K562 (cell line): ENCODE measurements at regions not wholly inside any gene's neighbourhood (a gene's known extent, or its start where the extent isn't known, plus 50 kb on each side); places are given as distances from the start of the nearest gene placed in this dataset.

Source experiments
- ATAC-seq: fragments of 200-7000 bp; cut with Tn5 transposase; 3 replicates; pipeline ENCODE4 v1.9.1; 2020; ENCODE audit warnings: moderate library complexity
- BruUV-seq: library from RNA; stranded (reverse); fragments of 400-500 nt; replicated peaks from 2 replicates; lab custom pipeline; 2021; lab: Mats Ljungman, UMichigan
- CTCF ChIA-PET: fragments of 300-600 bp; formaldehyde crosslinking; extraction: SDS; loops from one replicate; lab custom pipeline; 2021; ENCODE audit warnings: low intra/inter-chr PET ratio; lab: Yijun Ruan, JAX
- POLR2A ChIA-PET: fragments of 300-600, 350-650 bp; sonication (Branson Sonifier 250); formaldehyde crosslinking; extraction: SDS; loops from one replicate; lab custom pipeline; 2021; ENCODE audit warnings: antibody characterized with exemption, inconsistent platforms; lab: Yijun Ruan, JAX
- DNase-seq, 4 experiments: peaks; one replicate each; pipeline versions ENCODE4 v3.0.0 to v3.0.0-alpha.2; 2011 to 2018; ENCODE audit warnings: low spot score in 3 of 4, mixed read lengths in 3 of 4; ENCODE audit errors: extremely low read depth in 1 of 4
- FAIRE-seq: peaks from 2 replicates; lab custom pipeline; 2011; peaks lifted over from hg19 to GRCh38; lab: Jason Lieb, UNC
- H2AFZ ChIP-seq: 2 replicates; pipeline ENCODE4 v1.6.0; 2011; ENCODE audit warnings: low read depth, low read length, control low read depth, inconsistent platforms
- H3K27ac ChIP-seq: fragments of 200-600 bp; 3 replicates; pipeline ENCODE4 v1.8.0; 2011; ENCODE audit warnings: low read depth, mild to moderate bottlenecking, control low read depth, inconsistent platforms, low read length, moderate library complexity, mixed read lengths; ENCODE audit errors: extremely low read depth
- H3K27me3 ChIP-seq, 2 experiments: fragments of 300-600 bp in 1 of 2; 2 replicates in 1 of 2; 3 replicates in 1 of 2; pipeline versions ENCODE4 v1.6.0 to v1.8.0; 2011; ENCODE audit warnings: inconsistent platforms in 2 of 2, low read length in 2 of 2, mild to moderate bottlenecking in 1 of 2, mixed read lengths in 1 of 2, moderate library complexity in 1 of 2; ENCODE audit not compliant: control insufficient read depth in 2 of 2, insufficient read depth in 2 of 2
- H3K36me3 ChIP-seq: fragments of 300-600 bp; 3 replicates; pipeline ENCODE4 v1.8.0; 2011; ENCODE audit warnings: mild to moderate bottlenecking, low read length, inconsistent platforms; ENCODE audit not compliant: control insufficient read depth, insufficient read depth
- H3K4me1 ChIP-seq, 2 experiments: fragments of 200-600 bp in 1 of 2; replicated peaks in 1 of 2; 2 replicates in 1 of 2; 3 replicates in 1 of 2; pipeline versions ENCODE4 v1.5.1 to v1.8.0; 2011; ENCODE audit warnings: inconsistent platforms in 2 of 2, low read length in 2 of 2, mild to moderate bottlenecking in 1 of 2, mixed read lengths in 1 of 2, moderate library complexity in 1 of 2; ENCODE audit not compliant: control insufficient read depth in 2 of 2, insufficient read depth in 2 of 2
- H3K4me2 ChIP-seq: 2 replicates; pipeline ENCODE4 v1.6.1; 2011; ENCODE audit warnings: low read length, control low read depth, inconsistent platforms, mixed read lengths; ENCODE audit not compliant: insufficient read depth
- H3K4me3 ChIP-seq: fragments of 200-600 bp; sonication (generic), shearing (Covaris generic); 2 replicates; pipeline ENCODE4 v1.5.1; 2016; ENCODE audit warnings: control low read depth, inconsistent platforms
- H3K79me2 ChIP-seq: fragments of 200-600 bp; 3 replicates; pipeline ENCODE4 v1.8.0; 2011; ENCODE audit warnings: low read length, inconsistent platforms; ENCODE audit not compliant: control insufficient read depth, insufficient read depth
- H3K9ac ChIP-seq, 2 experiments: 2 replicates each; pipeline versions ENCODE4 v1.6.0 to v1.6.1; 2011; ENCODE audit warnings: low read depth in 2 of 2, low read length in 2 of 2, control low read depth in 1 of 2, inconsistent platforms in 1 of 2, mild to moderate bottlenecking in 1 of 2, mixed read lengths in 1 of 2; ENCODE audit not compliant: insufficient read depth in 1 of 2
- H3K9me1 ChIP-seq: one replicate; pipeline ENCODE4 v1.6.0; 2011; ENCODE audit warnings: inconsistent platforms, mild to moderate bottlenecking, low read length, moderate library complexity; ENCODE audit not compliant: control insufficient read depth, insufficient read depth
- H3K9me3 ChIP-seq: replicated peaks from 2 replicates; pipeline ENCODE4 v1.5.1; 2011; ENCODE audit warnings: low read depth, low read length, inconsistent platforms; ENCODE audit not compliant: control insufficient read depth, insufficient read depth
- H4K20me1 ChIP-seq: replicated peaks from 2 replicates; pipeline ENCODE4 v1.6.1; 2011; ENCODE audit warnings: low read length, inconsistent platforms, mixed read lengths; ENCODE audit not compliant: control insufficient read depth, insufficient read depth
- BRD4 ChIP-seq: fragments of 200-600 bp; sonication (generic); IDR thresholded peaks from 2 replicates; pipeline ENCODE4 v1.6.1; 2017; ENCODE audit warnings: inconsistent platforms
- CHCHD3 ChIP-seq: fragments of 250-450 bp; sonication (Bioruptor Pico); IDR thresholded peaks from 2 replicates; pipeline ENCODE4 v2.1.2; 2022; ENCODE audit warnings: mild to moderate bottlenecking
- FOXA3 ChIP-seq, 2 experiments: fragments of 450-650 bp in 1 of 2; sonication (generic) in 1 of 2; formaldehyde crosslinking; IDR thresholded peaks in 1 of 2; conservative IDR thresholded peaks in 1 of 2; 2 replicates each; pipeline versions ENCODE4 v1.4.0 to v1.8.0; 2020 to 2022; ENCODE audit warnings: mild to moderate bottlenecking in 2 of 2, missing genetic modification reagents in 1 of 2
- HDGF ChIP-seq: fragments of 450-650 bp; IDR thresholded peaks from 2 replicates; pipeline ENCODE4 v1.6.1; 2016
- NR2C2 ChIP-seq, 2 experiments: fragments of 200-800 bp in 1 of 2; sonication (Bioruptor generic) in 1 of 2; sonication (generic) in 1 of 2; formaldehyde crosslinking in 1 of 2; IDR thresholded peaks; 2 replicates each; pipeline versions ENCODE4 v1.6.1 to v1.8.0; 2016 to 2022; ENCODE audit warnings: mild to moderate bottlenecking in 1 of 2, missing compliant biosample characterization in 1 of 2, missing genetic modification characterization in 1 of 2, missing genetic modification reagents in 1 of 2
- RB1 ChIP-seq: fragments of 450-650 bp; IDR thresholded peaks from 2 replicates; pipeline ENCODE4 v1.6.1; 2017; ENCODE audit warnings: low read depth, mild to moderate bottlenecking
- SIN3B ChIP-seq: fragments of 450-650 bp; IDR thresholded peaks from 2 replicates; pipeline ENCODE4 v1.6.1; 2017; ENCODE audit warnings: low read depth, mild to moderate bottlenecking, moderate library complexity
- SREBF2 ChIP-seq: sonication (generic); formaldehyde crosslinking; IDR thresholded peaks from 2 replicates; pipeline ENCODE4 v1.4.0; 2020; ENCODE audit warnings: mild to moderate bottlenecking, missing genetic modification reagents
- TAF7 ChIP-seq: fragments of 450-650 bp; IDR thresholded peaks from 2 replicates; pipeline ENCODE4 v1.6.1; 2016; ENCODE audit warnings: missing genetic modification characterization, missing compliant biosample characterization
- TCF7L2 ChIP-seq: fragments of 150-350 bp; IDR thresholded peaks from 2 replicates; pipeline ENCODE4 v1.6.1; 2016; ENCODE audit warnings: low read depth, mild to moderate bottlenecking, low read length, moderate library complexity
- TEAD1 ChIP-seq, 2 experiments: fragments of 450-650 bp in 1 of 2; sonication (generic) in 1 of 2; formaldehyde crosslinking; IDR thresholded peaks; 2 replicates each; pipeline versions ENCODE4 v1.4.0 to v1.8.0; 2020 to 2022; ENCODE audit warnings: mild to moderate bottlenecking in 2 of 2, missing genetic modification reagents in 1 of 2
- TOE1 ChIP-seq, 2 experiments: fragments of 450-650 bp in 1 of 2; sonication (generic) in 1 of 2; formaldehyde crosslinking in 1 of 2; IDR thresholded peaks; 2 replicates each; pipeline versions ENCODE4 v1.7.1 to v1.8.0; 2016 to 2022; ENCODE audit warnings: borderline replicate concordance in 2 of 2, mild to moderate bottlenecking in 2 of 2, antibody characterized with exemption in 1 of 2, inconsistent platforms in 1 of 2, low read depth in 1 of 2, missing genetic modification reagents in 1 of 2, moderate library complexity in 1 of 2
- ZNF134 ChIP-seq: fragments of 250-450 bp; sonication (Bioruptor Pico); conservative IDR thresholded peaks from 2 replicates; pipeline ENCODE4 v1.4.0; 2020
- ZSCAN32 ChIP-seq: fragments of 450-650 bp; formaldehyde crosslinking; IDR thresholded peaks from 2 replicates; pipeline ENCODE4 v1.4.0; 2020; ENCODE audit warnings: mild to moderate bottlenecking, moderate library complexity
- WGBS: fragments of 100-300 bp; shearing (Covaris generic); methylation state at CpG from one replicate; pipeline ENCODE4 v1.1.6; 2016; ENCODE audit warnings: low coverage, mixed read lengths; ENCODE audit not compliant: insufficient coverage; ENCODE audit errors: missing lambda C conversion rate; 5-methylcytosine and 5-hydroxymethylcytosine counted together
- in situ Hi-C: fragments of 300-500 bp; cut with MboI; formaldehyde crosslinking; loops from 4 replicates; pipeline ENCODE4 v1.15.0; 2018; ENCODE audit warnings: inconsistent platforms, mixed read lengths
- intact Hi-C: fragments of 100-400 bp; cut with micrococcal nuclease; formaldehyde crosslinking; loops from 2 replicates; pipeline ENCODE4 v1.14.2; 2022
- TF ChIP-seq, protein P1 (sequence below), 3 experiments: IDR thresholded peaks in 2 of 3; conservative IDR thresholded peaks in 1 of 3; 2 replicates each; pipeline ENCODE4 v1.5.1; 2011 to 2012; ENCODE audit warnings: low read length in 3 of 3, mild to moderate bottlenecking in 3 of 3, control low read depth in 2 of 3, improper control_type of control experiment in 1 of 3, inconsistent platforms in 1 of 3, low read depth in 1 of 3, mixed read lengths in 1 of 3, moderate library complexity in 1 of 3; ENCODE audit not compliant: insufficient read depth in 2 of 3
- TF ChIP-seq, protein P2 (sequence below): fragments of 200-800 bp; sonication (Bioruptor generic); IDR thresholded peaks from 2 replicates; pipeline ENCODE4 v1.6.1; 2017; ENCODE audit warnings: missing genetic modification characterization, missing compliant biosample characterization

DNA sequence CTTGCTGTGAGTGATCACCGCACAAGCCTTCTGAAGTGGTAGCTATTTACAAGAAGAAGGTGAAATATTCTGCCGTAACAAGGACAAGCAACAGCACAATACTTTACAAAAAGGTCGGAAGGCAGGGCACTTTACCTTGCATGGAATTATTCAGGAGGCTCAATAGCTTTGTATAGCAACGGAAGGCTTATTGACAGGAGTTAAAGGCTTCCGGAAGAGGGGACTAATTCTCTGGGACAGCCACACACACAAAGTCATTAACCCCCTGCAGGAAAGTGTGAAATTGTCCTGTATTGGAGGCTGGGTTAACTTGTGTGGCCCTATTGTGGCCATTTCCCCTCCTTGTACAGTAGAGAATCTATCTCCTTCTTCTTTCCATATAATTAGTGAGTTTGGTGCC, 199.3 kb upstream of the SEMA6A start:
- no peak for DNase-seq
- no peak overlapping the region for H3K9ac ChIP-seq
- TF ChIP-seq, protein P1, sequence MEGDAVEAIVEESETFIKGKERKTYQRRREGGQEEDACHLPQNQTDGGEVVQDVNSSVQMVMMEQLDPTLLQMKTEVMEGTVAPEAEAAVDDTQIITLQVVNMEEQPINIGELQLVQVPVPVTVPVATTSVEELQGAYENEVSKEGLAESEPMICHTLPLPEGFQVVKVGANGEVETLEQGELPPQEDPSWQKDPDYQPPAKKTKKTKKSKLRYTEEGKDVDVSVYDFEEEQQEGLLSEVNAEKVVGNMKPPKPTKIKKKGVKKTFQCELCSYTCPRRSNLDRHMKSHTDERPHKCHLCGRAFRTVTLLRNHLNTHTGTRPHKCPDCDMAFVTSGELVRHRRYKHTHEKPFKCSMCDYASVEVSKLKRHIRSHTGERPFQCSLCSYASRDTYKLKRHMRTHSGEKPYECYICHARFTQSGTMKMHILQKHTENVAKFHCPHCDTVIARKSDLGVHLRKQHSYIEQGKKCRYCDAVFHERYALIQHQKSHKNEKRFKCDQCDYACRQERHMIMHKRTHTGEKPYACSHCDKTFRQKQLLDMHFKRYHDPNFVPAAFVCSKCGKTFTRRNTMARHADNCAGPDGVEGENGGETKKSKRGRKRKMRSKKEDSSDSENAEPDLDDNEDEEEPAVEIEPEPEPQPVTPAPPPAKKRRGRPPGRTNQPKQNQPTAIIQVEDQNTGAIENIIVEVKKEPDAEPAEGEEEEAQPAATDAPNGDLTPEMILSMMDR (IDR thresholded peaks at IDR 0.05 in 2 of 3, conservative IDR thresholded peaks at IDR 0.05 in 1 of 3; ENCODE audit: insufficient read depth in 2 of 3, low read depth in 1 of 3, low read length in 3 of 3) = no peak
- TF ChIP-seq ZNF134 (CRISPR knock-in tag) (no peak), RB1 (no peak), TAF7 (no peak), CHCHD3 (CRISPR knock-in tag) (no peak), HDGF (no peak), SREBF2 (no peak), NR2C2 (CRISPR knock-in tag; IDR thresholded peaks at IDR 0.05) (no peak), NR2C2 (tag; IDR thresholded peaks at IDR 0.05) (no peak), ZSCAN32 (CRISPR knock-in tag) (no peak), BRD4 (no peak), FOXA3 (CRISPR knock-in tag; conservative IDR thresholded peaks at IDR 0.05 in 1 of 2, IDR thresholded peaks at IDR 0.05 in 1 of 2) (no peak), TEAD1 (CRISPR knock-in tag; IDR thresholded peaks at IDR 0.05) (no peak), TCF7L2 (no peak), SIN3B (no peak), TOE1 (IDR thresholded peaks at IDR 0.05; ENCODE audit: borderline replicate concordance) (no peak), TOE1 (CRISPR knock-in tag; IDR thresholded peaks at IDR 0.05; ENCODE audit: borderline replicate concordance, low read depth) (no peak)
- TF ChIP-seq, protein P2, sequence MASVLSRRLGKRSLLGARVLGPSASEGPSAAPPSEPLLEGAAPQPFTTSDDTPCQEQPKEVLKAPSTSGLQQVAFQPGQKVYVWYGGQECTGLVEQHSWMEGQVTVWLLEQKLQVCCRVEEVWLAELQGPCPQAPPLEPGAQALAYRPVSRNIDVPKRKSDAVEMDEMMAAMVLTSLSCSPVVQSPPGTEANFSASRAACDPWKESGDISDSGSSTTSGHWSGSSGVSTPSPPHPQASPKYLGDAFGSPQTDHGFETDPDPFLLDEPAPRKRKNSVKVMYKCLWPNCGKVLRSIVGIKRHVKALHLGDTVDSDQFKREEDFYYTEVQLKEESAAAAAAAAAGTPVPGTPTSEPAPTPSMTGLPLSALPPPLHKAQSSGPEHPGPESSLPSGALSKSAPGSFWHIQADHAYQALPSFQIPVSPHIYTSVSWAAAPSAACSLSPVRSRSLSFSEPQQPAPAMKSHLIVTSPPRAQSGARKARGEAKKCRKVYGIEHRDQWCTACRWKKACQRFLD (CRISPR knock-in tag) = no peak
- H3K9me3 ChIP-seq = no peaks in the 10 kb centered on the region
- ChIA-PET POLR2A (no interaction called here), CTCF (no interaction called here)
- H2AFZ ChIP-seq = no peak overlapping the region
- H3K9me1 ChIP-seq = no peaks in the 10 kb centered on the region
- H3K27me3 ChIP-seq = no peaks in the 10 kb centered on the region
- in situ Hi-C loops = no loop called here
- H3K36me3 ChIP-seq = no peaks in the 10 kb centered on the region
- intact Hi-C loops = no loop called here
- FAIRE-seq = no peak
- no peak overlapping the region for H3K4me3 ChIP-seq
- H3K27ac ChIP-seq = no peak overlapping the region
- WGBS = 2% methylated on average over 5 of the region's 5 CpGs
- H3K4me2 ChIP-seq = no peak overlapping the region
- BruUV-seq = no TSS peak
- H4K20me1 ChIP-seq = no peaks in the 10 kb centered on the region
- no peaks in the 10 kb centered on the region for H3K4me1 ChIP-seq
- H3K79me2 ChIP-seq = no peaks in the 10 kb centered on the region
- ATAC-seq = no peak
